H1 (cell line): ENCODE measurements at regions not wholly inside any gene's neighbourhood (a gene's known extent, or its start where the extent isn't known, plus 50 kb on each side); places are given as distances from the start of the nearest gene placed in this dataset.

Experiments
- CTCF ChIA-PET: fragments of 300-600 bp; sonication (Branson Sonifier 250); formaldehyde crosslinking; loops from one replicate; lab custom pipeline; 2021; ENCODE audit not compliant: partially characterized antibody; lab: Charles Lee
- POLR2A ChIA-PET: fragments of 300-600 bp; sonication (Branson Sonifier 250); formaldehyde crosslinking; loops from one replicate; lab custom pipeline; 2021; ENCODE audit warnings: inconsistent platforms; ENCODE audit not compliant: partially characterized antibody; lab: Charles Lee
- DNase-seq, 2 experiments: peaks; one replicate each; pipeline versions ENCODE4 v3.0.0 to v3.0.0-alpha.2; 2010 to 2022; ENCODE audit warnings: low spot score in 2 of 2, low read depth in 1 of 2, mixed read lengths in 1 of 2
- FAIRE-seq: peaks from 2 replicates; lab custom pipeline; 2011; peaks lifted over from hg19 to GRCh38; lab: Jason Lieb, UNC
- H2AFZ ChIP-seq: 2 replicates; pipeline ENCODE4 v1.8.1; 2012; ENCODE audit warnings: low read length, inconsistent platforms
- H2AK5ac ChIP-seq: 2 replicates; pipeline ENCODE4 v1.6.1; 2013; ENCODE audit warnings: low read depth, low read length
- H2BK120ac ChIP-seq: replicated peaks from 2 replicates; pipeline ENCODE3; 2013; ENCODE audit warnings: low read depth, low read length, inconsistent platforms
- H2BK12ac ChIP-seq: 2 replicates; pipeline ENCODE4 v1.6.1; 2013; ENCODE audit warnings: low read depth, low read length
- H2BK15ac ChIP-seq: 2 replicates; pipeline ENCODE4 v1.6.1; 2013; ENCODE audit warnings: low read length
- H2BK20ac ChIP-seq: 2 replicates; pipeline ENCODE4 v1.6.1; 2013; ENCODE audit warnings: low read length
- H2BK5ac ChIP-seq: 2 replicates; pipeline ENCODE4 v1.6.1; 2013; ENCODE audit warnings: low read depth, low read length
- H3K14ac ChIP-seq: 2 replicates; pipeline ENCODE4 v1.6.1; 2013; ENCODE audit warnings: inconsistent platforms; ENCODE audit not compliant: insufficient read length
- H3K18ac ChIP-seq: 2 replicates; pipeline ENCODE4 v1.6.1; 2013; ENCODE audit warnings: low read length; ENCODE audit errors: extremely low read depth
- H3K23ac ChIP-seq: 2 replicates; pipeline ENCODE4 v1.6.1; 2013; ENCODE audit warnings: inconsistent platforms; ENCODE audit not compliant: insufficient read length
- H3K23me2 ChIP-seq: 2 replicates; pipeline ENCODE4 v1.6.1; 2013; ENCODE audit warnings: low read depth, low read length
- H3K27ac ChIP-seq: 2 replicates; pipeline ENCODE4 v1.6.1; 2011; ENCODE audit warnings: low read depth, low read length, inconsistent platforms
- H3K27me3 ChIP-seq, 4 experiments: replicated peaks in 1 of 4; 1 replicate in 1 of 4; 2 replicates in 3 of 4; pipeline versions ENCODE4 v1.6.1 to v1.8.1; 2011 to 2013; ENCODE audit warnings: low read length in 3 of 4, mild to moderate bottlenecking in 3 of 4, inconsistent platforms in 2 of 4, mixed read lengths in 2 of 4, moderate library complexity in 1 of 4; ENCODE audit not compliant: control insufficient read depth in 3 of 4, insufficient read depth in 3 of 4; ENCODE audit errors: extremely low read depth in 1 of 4
- H3K36me3 ChIP-seq, 4 experiments: 2 replicates each; pipeline versions ENCODE4 v1.6.1 to v1.8.1; 2011 to 2013; ENCODE audit warnings: mild to moderate bottlenecking in 4 of 4, low read length in 3 of 4, moderate library complexity in 2 of 4, control low read depth in 1 of 4, inconsistent platforms in 1 of 4; ENCODE audit not compliant: insufficient read depth in 4 of 4, control insufficient read depth in 2 of 4
- H3K4ac ChIP-seq: replicated peaks from 2 replicates; pipeline ENCODE3; 2013; ENCODE audit warnings: low read length, low read depth, mixed read lengths, inconsistent platforms; ENCODE audit not compliant: insufficient read length
- H3K4me1 ChIP-seq, 4 experiments: replicated peaks in 1 of 4; 1 replicate in 1 of 4; 2 replicates in 3 of 4; pipeline versions ENCODE4 v1.6.1 to v1.8.1; 2011 to 2013; ENCODE audit warnings: low read length in 3 of 4, inconsistent platforms in 2 of 4, mixed read lengths in 1 of 4; ENCODE audit not compliant: insufficient read depth in 4 of 4, control insufficient read depth in 3 of 4
- H3K4me2 ChIP-seq, 2 experiments: 2 replicates each; pipeline versions ENCODE4 v1.6.1 to v1.8.1; 2011 to 2013; ENCODE audit warnings: low read depth in 2 of 2, low read length in 2 of 2, control low read depth in 1 of 2, inconsistent platforms in 1 of 2, mild to moderate bottlenecking in 1 of 2; ENCODE audit not compliant: insufficient read depth in 1 of 2
- H3K4me3 ChIP-seq, 4 experiments: fragments of 200-600, 300-600 bp in 1 of 4; sonication (generic), shearing (Covaris generic), sonication (Bioruptor Twin) in 1 of 4; 2 replicates each; pipeline versions ENCODE4 v1.5.1 to v1.8.1; 2011 to 2016; ENCODE audit warnings: low read length in 4 of 4, low read depth in 3 of 4, control low read depth in 2 of 4, inconsistent platforms in 2 of 4, mild to moderate bottlenecking in 2 of 4, mixed read lengths in 1 of 4, moderate library complexity in 1 of 4; ENCODE audit not compliant: insufficient read depth in 2 of 4; ENCODE audit errors: extremely low read depth in 1 of 4
- H3K56ac ChIP-seq: replicated peaks from 2 replicates; pipeline ENCODE3; 2013; ENCODE audit warnings: low read depth, mild to moderate bottlenecking, mixed read lengths, low read length, inconsistent platforms; ENCODE audit not compliant: insufficient read length
- H3K79me1 ChIP-seq: 2 replicates; pipeline ENCODE4 v1.6.1; 2013; ENCODE audit warnings: low read depth, low read length, control low read depth
- H3K79me2 ChIP-seq, 2 experiments: 2 replicates each; pipeline versions ENCODE4 v1.6.1 to v1.8.1; 2012 to 2013; ENCODE audit warnings: low read length in 2 of 2, mild to moderate bottlenecking in 2 of 2, inconsistent platforms in 1 of 2; ENCODE audit not compliant: insufficient read depth in 2 of 2, control insufficient read depth in 1 of 2
- H3K9ac ChIP-seq, 4 experiments: replicated peaks in 1 of 4; 1 replicate in 1 of 4; 2 replicates in 3 of 4; pipeline versions ENCODE4 v1.6.1 to v1.8.1; 2011 to 2013; ENCODE audit warnings: low read depth in 3 of 4, low read length in 3 of 4, control low read depth in 2 of 4, mild to moderate bottlenecking in 2 of 4, moderate library complexity in 2 of 4, inconsistent platforms in 1 of 4; ENCODE audit errors: extremely low read depth in 1 of 4
- H3K9me3 ChIP-seq, 2 experiments: 2 replicates each; pipeline versions ENCODE4 v1.6.1 to v1.8.1; 2012 to 2013; ENCODE audit warnings: mild to moderate bottlenecking in 2 of 2, moderate library complexity in 2 of 2, control low read depth in 1 of 2, inconsistent platforms in 1 of 2, low read depth in 1 of 2, low read length in 1 of 2, mixed read lengths in 1 of 2; ENCODE audit not compliant: insufficient read depth in 2 of 2
- H4K20me1 ChIP-seq, 2 experiments: replicated peaks in 1 of 2; 2 replicates each; pipeline versions ENCODE3 to v1.8.1; 2011 to 2013; ENCODE audit warnings: inconsistent platforms in 2 of 2, low read length in 2 of 2, mild to moderate bottlenecking in 1 of 2; ENCODE audit not compliant: insufficient read depth in 2 of 2, control insufficient read depth in 1 of 2
- H4K5ac ChIP-seq: 2 replicates; pipeline ENCODE4 v1.6.1; 2013; ENCODE audit warnings: low read length, low read depth, mixed read lengths, inconsistent platforms; ENCODE audit not compliant: insufficient read length
- H4K8ac ChIP-seq: 2 replicates; pipeline ENCODE4 v1.8.0; 2013; ENCODE audit warnings: mild to moderate bottlenecking, moderate library complexity, low read length, inconsistent platforms; ENCODE audit not compliant: insufficient read depth; ENCODE audit errors: extremely low read depth
- H4K91ac ChIP-seq: replicated peaks from 2 replicates; pipeline ENCODE3; 2013; ENCODE audit warnings: low read length, mixed read lengths, inconsistent platforms; ENCODE audit not compliant: insufficient read length
- BACH1 ChIP-seq: IDR thresholded peaks from 2 replicates; pipeline ENCODE4 v1.6.1; 2012; ENCODE audit warnings: low read length, improper control_type of control experiment
- CEBPB ChIP-seq: IDR thresholded peaks from 2 replicates; pipeline ENCODE4 v1.6.1; 2012; ENCODE audit warnings: low read depth, low read length
- CTBP2 ChIP-seq: IDR thresholded peaks from 2 replicates; pipeline ENCODE4 v1.7.0; 2011; ENCODE audit warnings: borderline replicate concordance, mild to moderate bottlenecking, moderate library complexity, mixed read lengths, low read length; ENCODE audit not compliant: insufficient read depth, insufficient read length
- NRF1 ChIP-seq: IDR thresholded peaks from 2 replicates; pipeline ENCODE4 v1.6.1; 2011; ENCODE audit warnings: mild to moderate bottlenecking, low read depth, low read length, improper control_type of control experiment
- TAF1 ChIP-seq: IDR thresholded peaks from 2 replicates; pipeline ENCODE4 v1.6.1; 2011; ENCODE audit warnings: mild to moderate bottlenecking, low read depth, low read length
- WGBS, 2 experiments: shearing (Covaris generic) in 1 of 2; methylation state at CpG; one replicate each; pipeline versions ENCODE4 v1.1.6 to v1.1.7; 2013 to 2015; ENCODE audit warnings: low lambda C conversion rate in 2 of 2, mixed read lengths in 2 of 2, inconsistent platforms in 1 of 2, low coverage in 1 of 2, missing lambda C conversion rate in 1 of 2; ENCODE audit not compliant: insufficient replicate concordance in 2 of 2, insufficient coverage in 1 of 2, insufficient read length in 1 of 2; ENCODE audit errors: extremely low coverage in 1 of 2, missing lambda C conversion rate in 1 of 2; 5-methylcytosine and 5-hydroxymethylcytosine counted together

GRCh38 chr14:97891515-97891914 is 1094.3 kb downstream of the VRK1 start:
- Histone ChIP-seq H2BK20ac (peak overlapping the region; percentile 90; the same call in 1 of the 2 replicates), H3K4me1 (peaks cover 0 to 7% (median 4%) of the 10 kb centered on the region in 4 experiments; a peak in 3 of 7 replicates), H2BK120ac (no peak overlapping the region), H3K79me2 (no peaks in the 10 kb centered on the region; a peak in 1 of 4 replicates), H3K4me2 (peak overlapping the region; percentile 29 to 37; a peak in 2 of 4 replicates), H3K36me3 (no peaks in the 10 kb centered on the region), H2BK5ac (no peak overlapping the region), H3K23me2 (peaks cover 10% of the 10 kb centered on the region; the same call in 1 of the 2 replicates), H3K4me3 (no peak overlapping the region), H3K14ac (no peak overlapping the region), H2AK5ac (no peak overlapping the region), H2AFZ (no peak overlapping the region), H2BK12ac (no peak overlapping the region), H3K23ac (no peak overlapping the region), H3K9me3 (no peaks in the 10 kb centered on the region), H4K91ac (no peak overlapping the region), H3K4ac (no peak overlapping the region), H3K79me1 (no peaks in the 10 kb centered on the region), H3K18ac (no peak overlapping the region), H3K27ac (no peak overlapping the region), H3K56ac (no peak overlapping the region), H3K9ac (no peak overlapping the region), H3K27me3 (no peaks in the 10 kb centered on the region), H4K5ac (no peak overlapping the region), H4K8ac (no peak overlapping the region), H4K20me1 (peaks cover 0 to 7% of the 10 kb centered on the region in 2 experiments), H2BK15ac (no peak overlapping the region)
- DNase-seq (no peak), FAIRE-seq (no peak)
- ChIA-PET CTCF (interaction anchor here (1.2 to 1.4 kb wide), 2 partner anchors 13 to 87 kb away, joined by 3 to 4 read pairs; no protein-coding TSS in a partner anchor), POLR2A (interaction anchor here (0.7 kb wide), 1 partner anchor 10 kb away, joined by 3 read pairs; no protein-coding TSS in a partner anchor)
- WGBS, 2 experiments = 54% methylated on average over 2 of the region's 2 CpGs; no CpG with 5 or more reads in 1 of the 2 experiments
- no peak for TF ChIP-seq CEBPB
- TF ChIP-seq CTBP2 = no peak
- TF ChIP-seq BACH1 = no peak
- no peak for TF ChIP-seq TAF1
- TF ChIP-seq NRF1 = no peak
